ENCODE measurements at regions not wholly inside any gene's neighbourhood (a gene's known extent, or its start where the extent isn't known, plus 50 kb on each side); places are given as distances from the start of the nearest gene placed in this dataset.

- in situ Hi-C loops (cut with MboI; ENCODE audit: low sequenced_read_pairs), result no loop called here
Measured at GRCh38 chr4:19375931-19376330, 875.8 kb upstream of the SLIT2 start.

GRCh38 chr4:19375136-19375804 lies 876.4 kb upstream of the SLIT2 start:
- in situ Hi-C loops (cut with MboI; ENCODE audit: low sequenced_read_pairs), result no loop called here

- in situ Hi-C loops (cut with MboI; ENCODE audit: low sequenced_read_pairs), result no loop called here
Measured at GRCh38 chr4:19372390-19372789, 879.3 kb upstream of the SLIT2 start.

- in situ Hi-C loops (cut with MboI; ENCODE audit: low sequenced_read_pairs), result no loop called here
Measured at GRCh38 chr4:19368800-19369199, 882.9 kb upstream of the SLIT2 start.

- in situ Hi-C loops (cut with MboI; ENCODE audit: low sequenced_read_pairs), result no loop called here
Measured at GRCh38 chr4:19366916-19367315, 884.8 kb upstream of the SLIT2 start.

GRCh38 chr4:19358015-19358414 lies 893.7 kb upstream of the SLIT2 start:
- in situ Hi-C loops (cut with MboI; ENCODE audit: low sequenced_read_pairs), result no loop called here

- in situ Hi-C loops (cut with MboI; ENCODE audit: low sequenced_read_pairs), result no loop called here
Measured at GRCh38 chr4:19349416-19349815, 902.3 kb upstream of the SLIT2 start.

- in situ Hi-C loops (cut with MboI; ENCODE audit: low sequenced_read_pairs), result no loop called here
Measured at GRCh38 chr4:19348746-19349145, 903.0 kb upstream of the SLIT2 start.

- in situ Hi-C loops (cut with MboI; ENCODE audit: low sequenced_read_pairs), result no loop called here
Measured at GRCh38 chr4:19346636-19347035, 905.1 kb upstream of the SLIT2 start.

GRCh38 chr4:19329631-19330030 lies 922.1 kb upstream of the SLIT2 start:
- in situ Hi-C loops (cut with MboI; ENCODE audit: low sequenced_read_pairs), result no loop called here

- in situ Hi-C loops (cut with MboI; ENCODE audit: low sequenced_read_pairs), result no loop called here
Measured at GRCh38 chr4:19329077-19329476, 922.6 kb upstream of the SLIT2 start.

GRCh38 chr4:19327364-19327763 lies 924.3 kb upstream of the SLIT2 start:
- in situ Hi-C loops (cut with MboI; ENCODE audit: low sequenced_read_pairs), result no loop called here

GRCh38 chr4:19324184-19324583 lies 927.5 kb upstream of the SLIT2 start:
- in situ Hi-C loops (cut with MboI; ENCODE audit: low sequenced_read_pairs), result no loop called here

GRCh38 chr4:19319607-19320006 lies 932.1 kb upstream of the SLIT2 start:
- in situ Hi-C loops (cut with MboI; ENCODE audit: low sequenced_read_pairs), result no loop called here

- in situ Hi-C loops (cut with MboI; ENCODE audit: low sequenced_read_pairs), result no loop called here
Measured at GRCh38 chr4:19317377-19317776, 934.3 kb upstream of the SLIT2 start.

GRCh38 chr4:19314116-19314515 lies 937.6 kb upstream of the SLIT2 start:
- in situ Hi-C loops (cut with MboI; ENCODE audit: low sequenced_read_pairs), result no loop called here

- in situ Hi-C loops (cut with MboI; ENCODE audit: low sequenced_read_pairs), result no loop called here
Measured at GRCh38 chr4:19309378-19309777, 942.3 kb upstream of the SLIT2 start.

GRCh38 chr4:19304028-19304427 lies 947.7 kb upstream of the SLIT2 start:
- in situ Hi-C loops (cut with MboI; ENCODE audit: low sequenced_read_pairs), result no loop called here

GRCh38 chr4:19301527-19301926 lies 950.2 kb upstream of the SLIT2 start:
- in situ Hi-C loops (cut with MboI; ENCODE audit: low sequenced_read_pairs), result no loop called here

GRCh38 chr4:19300213-19300612 lies 951.5 kb upstream of the SLIT2 start:
- in situ Hi-C loops (cut with MboI; ENCODE audit: low sequenced_read_pairs), result no loop called here

- in situ Hi-C loops (cut with MboI; ENCODE audit: low sequenced_read_pairs), result no loop called here
Measured at GRCh38 chr4:19298998-19299397, 952.7 kb upstream of the SLIT2 start.

- in situ Hi-C loops (cut with MboI; ENCODE audit: low sequenced_read_pairs), result no loop called here
Measured at GRCh38 chr4:19293781-19294180, 957.9 kb upstream of the SLIT2 start.

GRCh38 chr4:19293080-19293479 lies 958.6 kb upstream of the SLIT2 start:
- in situ Hi-C loops (cut with MboI; ENCODE audit: low sequenced_read_pairs), result no loop called here

Measured in HL-60/S4 (cell line).